Activated gamma-delta T cell (primary cell): ENCODE measurements at regions not wholly inside any gene's neighbourhood (a gene's known extent, or its start where the extent isn't known, plus 50 kb on each side); places are given as distances from the start of the nearest gene placed in this dataset.
"Not testable (repeated sequence)": the region's sequence is repeated elsewhere in the genome, so short reads cannot be mapped to it uniquely, and the experiment has no call there.

Experiments
- DNase-seq: peaks from one replicate; lab custom pipeline; 2025; lab: John Stamatoyannopoulos, UW

DNA sequence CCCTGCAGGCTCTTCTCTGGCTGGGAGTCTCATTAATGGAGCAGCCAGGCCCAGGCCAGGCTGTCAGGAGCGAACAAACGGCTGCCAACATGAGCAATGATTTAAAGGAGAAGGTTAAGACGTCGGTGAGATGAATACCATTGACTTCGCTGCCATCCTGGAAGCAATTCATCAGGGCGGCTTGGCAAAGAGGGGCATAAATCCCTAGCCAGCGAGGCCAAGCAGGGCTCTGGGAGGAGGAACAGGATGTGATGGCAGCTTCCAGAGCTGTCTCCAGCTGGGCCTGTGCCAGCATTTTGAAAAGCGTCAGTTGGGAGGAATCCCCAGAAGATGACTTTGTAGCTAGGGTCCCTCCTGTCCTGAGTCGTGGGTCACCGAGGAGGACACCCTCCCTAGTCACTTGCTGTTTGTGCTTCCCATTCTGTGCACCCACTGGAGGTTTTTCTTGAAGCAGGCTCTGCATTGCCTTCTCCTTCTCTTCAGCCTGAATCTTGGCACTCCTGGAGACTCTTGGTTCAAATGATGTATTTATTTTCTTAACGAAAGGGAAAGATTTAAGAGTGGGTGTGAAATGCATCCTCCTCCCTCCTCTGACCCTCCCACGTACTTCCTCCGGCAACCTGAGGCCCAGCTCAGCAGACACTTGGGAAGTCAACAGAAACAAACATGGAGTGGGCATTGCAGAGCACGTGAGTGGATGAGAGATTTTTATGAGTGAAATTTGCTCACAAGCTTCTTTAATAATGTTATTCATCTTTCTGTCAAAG, 476.3 kb upstream of the CADM1 start:
- DNase-seq: no peak

DNA sequence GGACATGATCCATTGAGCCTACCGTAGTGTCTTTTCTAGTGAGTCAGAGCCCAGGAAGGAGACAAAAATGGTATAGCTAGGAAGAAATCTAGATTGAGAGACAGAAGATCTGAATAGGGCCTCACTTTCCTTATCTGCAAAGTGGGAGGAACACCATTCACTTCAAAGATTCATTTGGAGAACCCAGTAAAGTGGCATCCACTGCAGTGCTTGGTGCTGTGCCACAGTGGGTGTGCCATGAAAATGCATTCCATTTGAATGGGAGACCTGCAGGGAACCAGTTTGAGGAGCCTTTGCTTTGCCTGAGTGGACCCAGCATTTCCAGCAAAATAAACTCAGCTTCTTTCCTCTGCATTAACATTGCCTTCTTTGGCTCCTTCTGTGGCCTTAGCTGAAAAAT, 470.5 kb upstream of the CADM1 start:
- DNase-seq: no peak

DNA sequence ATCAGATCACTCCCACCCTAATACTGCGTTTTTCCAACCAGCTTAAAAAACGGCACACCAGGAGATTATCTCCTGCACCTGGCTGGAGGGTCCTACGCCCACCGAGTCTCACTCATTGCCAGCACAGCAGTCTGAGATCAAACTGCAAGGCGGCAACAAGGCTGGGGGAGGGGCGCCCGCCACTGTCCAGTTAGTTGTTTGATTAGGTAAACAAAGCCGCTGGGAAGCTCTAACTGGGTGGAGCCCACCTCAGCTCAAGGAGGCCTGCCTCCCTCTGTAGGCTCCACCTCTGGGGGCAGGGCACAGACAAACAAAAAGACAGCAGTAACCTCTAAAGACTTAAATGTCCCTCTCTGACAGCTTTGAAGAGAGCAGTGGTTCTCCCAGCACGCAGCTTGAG, 463.0 kb upstream of the CADM1 start:
- DNase-seq: not testable (repeated sequence)

DNA sequence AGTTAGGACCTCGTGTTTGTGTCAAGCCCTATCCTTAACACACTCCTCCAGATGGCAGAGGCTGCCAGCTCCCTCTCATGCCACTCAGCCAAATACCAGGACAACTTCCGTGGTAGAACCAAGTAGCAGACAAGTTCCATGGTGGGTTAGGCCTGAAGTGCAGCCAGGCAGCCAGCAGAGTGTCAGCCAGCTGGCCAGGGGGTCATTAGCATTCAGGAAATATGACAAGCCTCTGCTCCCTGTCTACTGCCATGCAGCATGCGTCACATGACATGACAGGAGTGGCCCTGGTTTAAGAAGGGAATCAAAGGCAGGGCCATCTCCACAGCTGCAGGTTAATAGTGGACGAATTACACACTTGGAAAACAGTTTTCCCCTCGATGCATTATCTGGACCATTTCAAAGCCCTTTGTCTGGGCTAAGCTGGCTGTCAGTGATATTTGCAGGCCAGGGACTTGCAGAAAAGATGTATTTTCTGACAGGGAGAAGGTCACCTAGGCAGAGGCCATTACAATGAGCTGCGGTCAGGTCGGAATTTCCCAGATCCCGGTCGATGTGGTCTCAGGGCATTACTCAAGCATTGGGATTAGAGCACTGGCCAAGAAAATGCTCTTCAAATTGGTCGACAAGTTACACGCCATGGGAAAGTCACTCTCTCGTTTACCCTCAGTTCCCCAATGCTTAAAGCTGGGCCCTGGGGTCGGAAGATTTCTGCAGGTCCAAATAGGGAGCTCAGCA, 461.7 kb upstream of the CADM1 start:
- no peak for DNase-seq

DNA sequence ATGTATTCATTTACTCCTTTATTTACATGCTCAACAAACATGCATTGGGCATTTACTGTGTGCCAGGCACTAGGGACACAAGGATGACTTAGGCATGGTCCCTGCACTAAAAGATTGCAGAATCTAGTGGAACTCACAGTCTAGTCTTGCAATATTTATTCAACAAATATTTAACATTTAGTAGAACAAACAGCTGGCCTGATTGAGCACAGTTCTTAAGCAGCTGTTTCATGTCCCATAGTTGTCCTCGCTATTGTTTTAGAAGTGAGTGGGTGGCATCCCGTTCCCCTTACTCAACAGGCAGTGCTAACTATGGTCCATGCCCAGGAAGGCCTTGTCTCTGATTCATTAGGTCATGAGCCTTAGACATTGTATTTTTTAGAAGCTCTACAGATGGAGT, 459.9 kb upstream of the CADM1 start:
- no peak for DNase-seq

DNA sequence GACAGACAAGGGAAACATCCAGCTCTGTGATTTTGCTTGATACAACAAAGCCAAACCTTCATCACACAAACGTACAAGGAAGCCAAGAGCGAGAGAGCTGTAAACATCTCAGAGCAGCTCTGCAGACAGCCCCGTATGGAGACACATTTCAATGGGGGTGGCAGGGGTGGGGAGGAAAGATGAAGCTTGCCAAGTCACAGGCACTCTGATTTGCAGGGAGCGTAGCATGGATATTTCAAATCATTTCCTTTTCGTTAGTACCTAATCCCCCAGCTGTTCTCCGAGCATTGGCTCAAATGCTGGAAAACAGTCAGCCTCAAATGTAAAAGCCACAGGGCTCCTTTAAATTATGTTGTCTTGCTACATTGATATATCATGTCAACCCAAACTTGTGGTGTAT, 458.9 kb upstream of the CADM1 start:
- no peak for DNase-seq

- DNase-seq: no peak
Measured at GRCh38 chr11:115961159-115962003, 457.2 kb upstream of the CADM1 start.

GRCh38 chr11:115959081-115959486, 454.9 kb upstream of the CADM1 start:
- DNase-seq: no peak

DNA sequence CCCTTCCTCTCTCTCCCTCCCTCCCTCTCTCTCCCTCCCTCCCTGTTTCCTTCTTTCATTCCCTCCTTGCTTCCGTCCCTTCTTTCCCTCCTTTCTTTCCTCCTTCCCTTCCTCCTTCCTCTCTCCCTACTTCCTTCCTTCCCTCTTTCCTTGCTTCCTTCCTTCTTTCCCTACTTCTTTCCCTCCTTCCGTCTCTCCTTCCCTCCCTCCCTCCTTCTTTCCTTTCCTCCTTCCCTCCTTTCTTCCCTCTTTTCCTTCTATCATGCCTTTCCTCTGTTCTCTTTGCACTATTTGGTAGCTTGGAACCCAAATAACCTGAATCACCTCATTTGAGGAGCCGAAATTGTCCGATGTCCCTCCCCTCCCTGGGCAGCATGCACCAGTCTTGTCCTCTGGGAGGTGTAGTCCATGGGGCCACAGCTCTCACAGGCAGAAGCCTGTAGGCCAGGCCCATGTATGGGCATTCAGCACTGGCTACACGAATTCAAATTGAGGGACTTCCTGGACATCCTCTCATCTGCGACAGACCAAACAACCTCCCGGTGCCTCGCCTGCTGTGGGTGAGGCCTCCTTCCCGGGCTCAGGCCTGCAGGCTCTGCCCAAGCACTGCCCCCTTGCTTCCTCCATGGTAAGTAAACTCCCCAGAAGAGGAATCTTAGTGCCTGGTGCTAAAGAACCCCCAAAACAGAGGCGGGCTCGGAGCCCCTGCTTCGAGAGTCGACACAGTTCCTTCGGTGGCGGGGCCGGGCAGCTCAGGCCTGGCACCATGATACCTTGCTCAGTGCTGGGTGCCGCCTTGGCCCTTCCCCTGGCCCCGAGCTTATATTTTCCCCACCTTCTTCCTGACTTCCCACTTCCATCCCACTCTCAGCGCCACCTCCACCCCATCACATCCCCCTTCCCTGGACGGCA, 454.1 kb upstream of the CADM1 start:
- no peak for DNase-seq

GRCh38 chr11:115955803-115956202, 451.6 kb upstream of the CADM1 start:
- DNase-seq: no peak

DNA sequence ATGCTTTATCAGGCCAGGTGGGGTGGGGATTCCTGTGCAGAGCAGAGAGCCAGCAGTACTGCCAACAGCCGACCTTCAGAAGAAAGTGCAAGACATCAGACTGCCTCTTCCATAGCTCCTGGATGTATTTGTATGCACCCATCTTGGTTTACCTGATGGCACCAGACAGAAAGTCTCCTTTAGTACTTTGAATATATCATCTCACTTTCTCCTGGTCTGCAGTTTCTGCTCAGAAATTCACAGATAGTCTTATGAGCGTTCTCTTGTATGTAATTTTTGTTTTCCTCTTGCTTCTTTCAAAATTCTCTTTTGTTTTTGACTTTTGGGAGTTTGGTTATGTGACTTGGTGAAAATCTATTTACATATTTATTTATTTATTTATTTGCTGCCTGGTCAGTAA, 446.4 kb upstream of the CADM1 start:
- DNase-seq: no peak

- no peak for DNase-seq
Measured at GRCh38 chr11:115944596-115944995, 440.4 kb upstream of the CADM1 start.

GRCh38 chr11:115942011-115942410, 437.8 kb upstream of the CADM1 start:
- DNase-seq: no peak

GRCh38 chr11:115941481-115941993, 437.3 kb upstream of the CADM1 start:
- DNase-seq: no peak

- no peak for DNase-seq
Measured at GRCh38 chr11:115941044-115941443, 436.8 kb upstream of the CADM1 start.

- DNase-seq: no peak
Measured at GRCh38 chr11:115939731-115940421, 435.7 kb upstream of the CADM1 start.

DNA sequence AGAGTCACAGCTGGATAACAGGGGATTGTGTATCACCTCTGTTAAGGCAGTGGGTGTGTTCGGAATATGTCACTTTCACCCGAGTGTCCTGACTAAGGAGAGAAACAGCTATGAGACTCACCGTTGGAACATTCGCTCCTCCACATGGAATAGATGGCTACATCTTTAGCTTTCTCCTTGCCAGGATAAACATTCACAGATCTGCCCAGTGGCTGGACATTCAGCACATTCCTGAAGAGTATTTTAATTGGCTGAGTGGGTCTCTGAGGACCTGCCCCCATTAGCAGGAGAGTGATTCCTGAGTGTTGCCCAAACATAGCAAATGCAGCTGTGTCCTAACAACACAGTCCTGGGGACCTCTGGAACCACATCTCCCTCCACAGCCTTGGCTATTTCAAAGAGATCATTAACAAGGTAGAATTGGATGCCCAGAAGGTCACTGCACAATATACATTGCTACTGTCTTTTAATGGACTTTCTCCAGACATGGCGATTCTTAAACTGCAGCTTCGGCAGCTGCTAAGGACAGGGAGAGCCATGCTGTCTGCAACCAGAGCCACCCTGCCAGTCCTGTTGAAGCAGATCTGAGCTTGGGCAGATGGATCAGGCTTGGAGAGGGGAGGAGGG, 435.0 kb upstream of the CADM1 start:
- no peak for DNase-seq

GRCh38 chr11:115933564-115933963, 429.3 kb upstream of the CADM1 start:
- no peak for DNase-seq

- DNase-seq: no peak
Measured at GRCh38 chr11:115931548-115932083, 427.4 kb upstream of the CADM1 start.
